Neuronal stem cell (in vitro differentiated cells): ENCODE measurements at regions not wholly inside any gene's neighbourhood (a gene's known extent, or its start where the extent isn't known, plus 50 kb on each side); places are given as distances from the start of the nearest gene placed in this dataset.

Experiments
- DNase-seq: peaks from one replicate; pipeline ENCODE4 v3.0.0-alpha.2; 2013; ENCODE audit warnings: low spot score
- H2AFZ ChIP-seq: one replicate; pipeline ENCODE4 v1.6.1; 2013; ENCODE audit warnings: mild to moderate bottlenecking, low read length, inconsistent platforms
- H2AK5ac ChIP-seq: 2 replicates; pipeline ENCODE4 v1.6.1; 2013; ENCODE audit warnings: low read depth, mild to moderate bottlenecking, inconsistent platforms, low read length, moderate library complexity, mixed read lengths
- H2BK120ac ChIP-seq: 2 replicates; pipeline ENCODE4 v1.6.1; 2013; ENCODE audit warnings: low read depth, mild to moderate bottlenecking, inconsistent platforms, low read length, moderate library complexity, mixed read lengths
- H2BK12ac ChIP-seq: one replicate; pipeline ENCODE4 v1.6.1; 2013; ENCODE audit warnings: low read length, inconsistent platforms
- H2BK15ac ChIP-seq: 2 replicates; pipeline ENCODE4 v1.6.1; 2013; ENCODE audit warnings: mild to moderate bottlenecking, low read length, inconsistent platforms, mixed read lengths
- H2BK5ac ChIP-seq: one replicate; pipeline ENCODE4 v1.6.1; 2013; ENCODE audit warnings: inconsistent platforms, mild to moderate bottlenecking, low read length, moderate library complexity
- H3K14ac ChIP-seq: one replicate; pipeline ENCODE4 v1.6.1; 2013; ENCODE audit warnings: low read length, inconsistent platforms
- H3K18ac ChIP-seq: 2 replicates; pipeline ENCODE4 v1.6.1; 2013; ENCODE audit warnings: low read length, inconsistent platforms
- H3K23ac ChIP-seq: 2 replicates; pipeline ENCODE4 v1.6.1; 2013; ENCODE audit warnings: low read depth, mild to moderate bottlenecking, mixed read lengths, low read length, inconsistent platforms; ENCODE audit not compliant: poor library complexity
- H3K27ac ChIP-seq: replicated peaks from 3 replicates; pipeline ENCODE4 v1.5.1; 2013; ENCODE audit warnings: low read length, inconsistent platforms
- H3K27me3 ChIP-seq, 3 experiments: 2 replicates each; pipeline ENCODE4 v1.6.1; 2013; ENCODE audit warnings: low read length in 3 of 3, mild to moderate bottlenecking in 2 of 3, inconsistent platforms in 1 of 3, low read depth in 1 of 3, mixed read lengths in 1 of 3, moderate library complexity in 1 of 3; ENCODE audit not compliant: control insufficient read depth in 3 of 3, insufficient read depth in 3 of 3
- H3K36me3 ChIP-seq, 2 donors: replicated peaks in 1 of 2; 2 replicates each; pipeline ENCODE4 v1.6.1; 2013; ENCODE audit warnings: low read length in 2 of 2; ENCODE audit not compliant: control insufficient read depth in 2 of 2, insufficient read depth in 2 of 2
- H3K4ac ChIP-seq: 2 replicates; pipeline ENCODE4 v1.6.1; 2013; ENCODE audit warnings: inconsistent platforms, mild to moderate bottlenecking, low read length, moderate library complexity
- H3K4me1 ChIP-seq, 2 donors: 1 replicate in 1 of 2; 2 replicates in 1 of 2; pipeline ENCODE4 v1.6.1; 2013; ENCODE audit warnings: low read length in 2 of 2, low read depth in 1 of 2; ENCODE audit not compliant: control insufficient read depth in 2 of 2, insufficient read depth in 1 of 2
- H3K4me2 ChIP-seq: one replicate; pipeline ENCODE4 v1.6.1; 2013; ENCODE audit warnings: mild to moderate bottlenecking, low read length, inconsistent platforms; ENCODE audit not compliant: insufficient read depth, poor library complexity, severe bottlenecking
- H3K4me3 ChIP-seq, 2 donors: 2 replicates each; pipeline ENCODE4 v1.5.1; 2013; ENCODE audit warnings: low read length in 2 of 2, mild to moderate bottlenecking in 2 of 2, inconsistent platforms in 1 of 2, moderate library complexity in 1 of 2
- H3K79me1 ChIP-seq: one replicate; pipeline ENCODE4 v1.6.1; 2013; ENCODE audit warnings: low read depth, mild to moderate bottlenecking, inconsistent platforms, low read length, moderate library complexity
- H3K9ac ChIP-seq: one replicate; pipeline ENCODE4 v1.6.1; 2013; ENCODE audit warnings: mild to moderate bottlenecking, low read depth, low read length, inconsistent platforms; ENCODE audit not compliant: poor library complexity
- H3K9me3 ChIP-seq, 2 donors: replicated peaks in 1 of 2; 2 replicates each; pipeline versions ENCODE3 to v1.6.1; 2013; ENCODE audit warnings: low read length in 2 of 2, mild to moderate bottlenecking in 2 of 2, inconsistent platforms in 1 of 2, low read depth in 1 of 2, mixed read lengths in 1 of 2, moderate library complexity in 1 of 2; ENCODE audit not compliant: control insufficient read depth in 2 of 2, insufficient read depth in 1 of 2
- H4K8ac ChIP-seq: one replicate; pipeline ENCODE4 v1.6.1; 2013; ENCODE audit warnings: low read depth, mild to moderate bottlenecking, inconsistent platforms, low read length, moderate library complexity
- H4K91ac ChIP-seq: one replicate; pipeline ENCODE4 v1.6.1; 2013; ENCODE audit warnings: low read length, low read depth, mild to moderate bottlenecking, inconsistent platforms; ENCODE audit not compliant: poor library complexity
- WGBS, 2 donors: extraction: QIAGEN DNeasy Blood & Tissue Kit; methylation state at CpG; one replicate each; pipeline ENCODE4 v1.1.7; 2013; ENCODE audit warnings: missing lambda C conversion rate in 2 of 2, mixed read lengths in 1 of 2; ENCODE audit not compliant: insufficient read length in 2 of 2, insufficient replicate concordance in 1 of 2; ENCODE audit errors: extremely low coverage in 2 of 2; 5-methylcytosine and 5-hydroxymethylcytosine counted together

- no peak overlapping the region for H3K14ac ChIP-seq
- WGBS, 2 donors: no CpG with 5 or more reads among the region's 8 CpGs
These were observed 472.4 kb downstream of the SETD4 start for GRCh38 chr21:35587841-35588380.

GRCh38 chr21:35586305-35586704, 474.0 kb downstream of the SETD4 start:
- no peak for DNase-seq
- H3K4me1 ChIP-seq: peaks cover 0 to 2% of the 10 kb centered on the region in 2 donors
- WGBS, 2 donors: no CpG with 5 or more reads among the region's 4 CpGs
- H3K14ac ChIP-seq: no peak overlapping the region
- no peak overlapping the region for H3K27ac ChIP-seq
- H3K9ac ChIP-seq: no peak overlapping the region
- no peak overlapping the region for H2BK12ac ChIP-seq
- H3K9me3 ChIP-seq: no peaks in the 10 kb centered on the region
- no peak overlapping the region for H2AK5ac ChIP-seq
- no peak overlapping the region for H3K23ac ChIP-seq
- no peak overlapping the region for H3K4me2 ChIP-seq
- H3K27me3 ChIP-seq: no peaks in the 10 kb centered on the region
- H3K36me3 ChIP-seq: no peaks in the 10 kb centered on the region
- no peak overlapping the region for H2BK5ac ChIP-seq
- H4K8ac ChIP-seq: no peak overlapping the region
- no peak overlapping the region for H3K4me3 ChIP-seq
- no peaks in the 10 kb centered on the region for H3K79me1 ChIP-seq
- H3K4ac ChIP-seq: no peak overlapping the region
- H3K18ac ChIP-seq: no peak overlapping the region
- H2BK120ac ChIP-seq: no peak overlapping the region
- no peak overlapping the region for H4K91ac ChIP-seq
- no peak overlapping the region for H2AFZ ChIP-seq
- H2BK15ac ChIP-seq: no peak overlapping the region

More at GRCh38 chr21:35587841-35588380, 472.4 kb downstream of the SETD4 start:
- no peak overlapping the region for H3K4me3 ChIP-seq
- no peaks in the 10 kb centered on the region for H3K79me1 ChIP-seq
- no peak overlapping the region for H3K18ac ChIP-seq
- H3K23ac ChIP-seq: no peak overlapping the region
- H4K91ac ChIP-seq: no peak overlapping the region
- DNase-seq: no peak
- H3K9ac ChIP-seq: no peak overlapping the region
- H3K4me2 ChIP-seq: no peak overlapping the region
- H3K36me3 ChIP-seq: no peaks in the 10 kb centered on the region
- no peak overlapping the region for H2BK5ac ChIP-seq
- no peaks in the 10 kb centered on the region for H3K9me3 ChIP-seq
- no peak overlapping the region for H2BK12ac ChIP-seq
- H4K8ac ChIP-seq: no peak overlapping the region
- H2AK5ac ChIP-seq: no peak overlapping the region
- peaks cover 0 to 2% of the 10 kb centered on the region in 2 donors for H3K4me1 ChIP-seq
- H2BK120ac ChIP-seq: no peak overlapping the region
- H3K4ac ChIP-seq: no peak overlapping the region
- no peak overlapping the region for H2AFZ ChIP-seq
- H3K27ac ChIP-seq: no peak overlapping the region
- no peaks in the 10 kb centered on the region for H3K27me3 ChIP-seq
- H2BK15ac ChIP-seq: no peak overlapping the region

GRCh38 chr21:35585878-35586277, 474.4 kb downstream of the SETD4 start:
- H3K18ac ChIP-seq: no peak overlapping the region
- H3K4ac ChIP-seq: no peak overlapping the region
- H3K23ac ChIP-seq: no peak overlapping the region
- H3K14ac ChIP-seq: no peak overlapping the region
- no peaks in the 10 kb centered on the region for H3K9me3 ChIP-seq
- H4K91ac ChIP-seq: no peak overlapping the region
- H2BK5ac ChIP-seq: no peak overlapping the region
- no peak overlapping the region for H3K4me2 ChIP-seq
- peaks cover 0 to 2% of the 10 kb centered on the region in 2 donors for H3K4me1 ChIP-seq
- no peak overlapping the region for H3K9ac ChIP-seq
- no CpG with 5 or more reads among the region's 5 CpGs for WGBS, 2 donors
- H2AFZ ChIP-seq: no peak overlapping the region
- no peak for DNase-seq
- H4K8ac ChIP-seq: no peak overlapping the region
- H2BK120ac ChIP-seq: no peak overlapping the region
- no peaks in the 10 kb centered on the region for H3K27me3 ChIP-seq
- H3K36me3 ChIP-seq: no peaks in the 10 kb centered on the region
- H2BK15ac ChIP-seq: no peak overlapping the region
- no peak overlapping the region for H3K4me3 ChIP-seq
- no peaks in the 10 kb centered on the region for H3K79me1 ChIP-seq
- H2AK5ac ChIP-seq: no peak overlapping the region
- no peak overlapping the region for H3K27ac ChIP-seq
- no peak overlapping the region for H2BK12ac ChIP-seq

GRCh38 chr21:35585155-35585554, 475.2 kb downstream of the SETD4 start:
- Histone ChIP-seq H4K91ac (no peak overlapping the region), H3K14ac (no peak overlapping the region), H2BK5ac (no peak overlapping the region), H3K27ac (no peak overlapping the region), H3K4me1 (peaks cover 0 to 6% of the 10 kb centered on the region in 2 donors), H3K79me1 (no peaks in the 10 kb centered on the region), H3K18ac (no peak overlapping the region), H2BK12ac (no peak overlapping the region), H2AK5ac (no peak overlapping the region), H3K4ac (no peak overlapping the region), H3K4me3 (no peak overlapping the region), H3K9ac (no peak overlapping the region), H4K8ac (no peak overlapping the region), H3K23ac (no peak overlapping the region), H2BK120ac (no peak overlapping the region), H3K4me2 (no peak overlapping the region), H2BK15ac (no peak overlapping the region), H2AFZ (no peak overlapping the region), H3K9me3 (no peaks in the 10 kb centered on the region), H3K27me3 (no peaks in the 10 kb centered on the region), H3K36me3 (no peaks in the 10 kb centered on the region)
- WGBS, 2 donors: no CpG with 5 or more reads among the region's 6 CpGs
- no peak for DNase-seq
